ENCODE measurements at regions not wholly inside any gene's neighbourhood (a gene's known extent, or its start where the extent isn't known, plus 50 kb on each side); places are given as distances from the start of the nearest gene placed in this dataset.
"Not testable (repeated sequence)": the region's sequence is repeated elsewhere in the genome, so short reads cannot be mapped to it uniquely, and the experiment has no call there.

GRCh38 chr1:145553795-145554194 lies 54.0 kb upstream of the GPR89A start:
- H3K9me3 ChIP-seq (ENCODE audit: low read length); H3K4me3 ChIP-seq (ENCODE audit: low read depth, low read length, poor library complexity, severe bottlenecking); H3K27ac ChIP-seq (ENCODE audit: low read depth, low read length, poor library complexity, severe bottlenecking); H3F3A ChIP-seq (ENCODE audit: insufficient read depth, low read length); H3K4me2 ChIP-seq (ENCODE audit: low read length); H3K27me3 ChIP-seq (ENCODE audit: insufficient read depth, low read length); H3K4me1 ChIP-seq (ENCODE audit: insufficient read depth, low read length, severe bottlenecking); H3K9me2 ChIP-seq (ENCODE audit: low read depth, low read length); H3K36me3 ChIP-seq (ENCODE audit: insufficient read depth, low read length); H2AFZ ChIP-seq (ENCODE audit: low read length); H4K20me1 ChIP-seq (ENCODE audit: insufficient read depth, low read length); H3K79me2 ChIP-seq (ENCODE audit: insufficient read depth, low read length); H3K9ac ChIP-seq (ENCODE audit: low read length): not testable (repeated sequence)

DNA sequence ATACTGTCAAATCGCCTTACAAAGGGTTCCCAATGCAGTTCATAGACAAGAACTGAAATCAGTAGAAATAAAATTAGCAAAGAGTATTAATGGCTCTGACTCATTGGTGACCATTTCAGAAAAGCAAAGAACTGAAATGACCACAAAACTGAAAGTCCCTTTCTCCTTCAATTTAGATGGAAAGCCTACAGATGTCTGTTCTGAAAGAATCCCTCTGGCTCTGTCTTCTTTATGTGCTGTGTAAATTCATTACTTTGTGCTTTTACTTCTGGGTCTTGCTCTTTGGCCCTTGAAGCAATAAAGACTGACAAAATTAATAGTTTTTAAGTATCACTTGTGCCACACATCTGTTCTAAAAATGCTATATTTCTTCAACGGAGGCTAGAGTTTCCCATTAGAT lies 62.7 kb upstream of the GPR89A start:
- Histone ChIP-seq H3K4me2 (ENCODE audit: low read length) (no peak overlapping the region), H2AFZ (ENCODE audit: low read length) (no peak overlapping the region), H4K20me1 (ENCODE audit: insufficient read depth, low read length) (no peaks in the 10 kb centered on the region), H3K79me2 (ENCODE audit: insufficient read depth, low read length) (no peaks in the 10 kb centered on the region), H3K9me2 (ENCODE audit: low read depth, low read length) (no peaks in the 10 kb centered on the region), H3K4me1 (ENCODE audit: insufficient read depth, low read length, severe bottlenecking) (no peaks in the 10 kb centered on the region), H3K36me3 (ENCODE audit: insufficient read depth, low read length) (no peaks in the 10 kb centered on the region), H3K27ac (ENCODE audit: low read depth, low read length, poor library complexity, severe bottlenecking) (no peak overlapping the region), H3K27me3 (ENCODE audit: insufficient read depth, low read length) (no peaks in the 10 kb centered on the region), H3F3A (ENCODE audit: insufficient read depth, low read length) (no peaks in the 10 kb centered on the region), H3K4me3 (ENCODE audit: low read depth, low read length, poor library complexity, severe bottlenecking) (no peak overlapping the region), H3K9me3 (ENCODE audit: low read length) (no peaks in the 10 kb centered on the region), H3K9ac (ENCODE audit: low read length) (no peak overlapping the region)
- TF ChIP-seq, protein P1, sequence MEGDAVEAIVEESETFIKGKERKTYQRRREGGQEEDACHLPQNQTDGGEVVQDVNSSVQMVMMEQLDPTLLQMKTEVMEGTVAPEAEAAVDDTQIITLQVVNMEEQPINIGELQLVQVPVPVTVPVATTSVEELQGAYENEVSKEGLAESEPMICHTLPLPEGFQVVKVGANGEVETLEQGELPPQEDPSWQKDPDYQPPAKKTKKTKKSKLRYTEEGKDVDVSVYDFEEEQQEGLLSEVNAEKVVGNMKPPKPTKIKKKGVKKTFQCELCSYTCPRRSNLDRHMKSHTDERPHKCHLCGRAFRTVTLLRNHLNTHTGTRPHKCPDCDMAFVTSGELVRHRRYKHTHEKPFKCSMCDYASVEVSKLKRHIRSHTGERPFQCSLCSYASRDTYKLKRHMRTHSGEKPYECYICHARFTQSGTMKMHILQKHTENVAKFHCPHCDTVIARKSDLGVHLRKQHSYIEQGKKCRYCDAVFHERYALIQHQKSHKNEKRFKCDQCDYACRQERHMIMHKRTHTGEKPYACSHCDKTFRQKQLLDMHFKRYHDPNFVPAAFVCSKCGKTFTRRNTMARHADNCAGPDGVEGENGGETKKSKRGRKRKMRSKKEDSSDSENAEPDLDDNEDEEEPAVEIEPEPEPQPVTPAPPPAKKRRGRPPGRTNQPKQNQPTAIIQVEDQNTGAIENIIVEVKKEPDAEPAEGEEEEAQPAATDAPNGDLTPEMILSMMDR (IDR thresholded peaks at IDR 0.05; ENCODE audit: low read length): no peak
- TF ChIP-seq EZH2 (IDR thresholded peaks at IDR 0.05; ENCODE audit: borderline replicate concordance, low read length): no peak

DNA sequence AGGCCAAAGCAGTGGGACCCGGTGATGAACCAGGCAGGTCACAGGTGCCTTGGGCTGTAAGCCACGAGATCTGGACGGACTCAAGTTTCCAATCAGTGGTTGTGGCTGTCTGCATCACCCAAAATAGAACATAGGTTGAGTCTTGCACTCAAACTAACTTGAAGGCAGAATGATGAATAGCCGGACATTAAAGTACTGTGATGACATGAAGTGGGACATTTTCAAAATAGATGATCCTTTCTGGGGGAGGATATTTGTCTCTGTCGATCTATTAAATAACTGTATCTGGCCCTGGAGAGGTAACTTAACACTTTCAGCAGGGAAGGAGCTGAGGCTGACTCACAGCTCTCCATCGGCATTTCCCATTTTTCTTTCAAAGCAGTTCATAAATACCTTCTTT lies 66.1 kb upstream of the GPR89A start:
- H4K20me1 ChIP-seq (ENCODE audit: insufficient read depth, low read length); H3K27me3 ChIP-seq (ENCODE audit: insufficient read depth, low read length); H3K9me2 ChIP-seq (ENCODE audit: low read depth, low read length); H3K9ac ChIP-seq (ENCODE audit: low read length); H3K4me3 ChIP-seq (ENCODE audit: low read depth, low read length, poor library complexity, severe bottlenecking); H3K27ac ChIP-seq (ENCODE audit: low read depth, low read length, poor library complexity, severe bottlenecking); H3K79me2 ChIP-seq (ENCODE audit: insufficient read depth, low read length); H3K9me3 ChIP-seq (ENCODE audit: low read length); H3F3A ChIP-seq (ENCODE audit: insufficient read depth, low read length); H2AFZ ChIP-seq (ENCODE audit: low read length); H3K36me3 ChIP-seq (ENCODE audit: insufficient read depth, low read length); H3K4me1 ChIP-seq (ENCODE audit: insufficient read depth, low read length, severe bottlenecking); H3K4me2 ChIP-seq (ENCODE audit: low read length): not testable (repeated sequence)

- not testable (repeated sequence) for H3K27ac ChIP-seq (ENCODE audit: low read depth, low read length, poor library complexity, severe bottlenecking); H3K36me3 ChIP-seq (ENCODE audit: insufficient read depth, low read length); H3K9me2 ChIP-seq (ENCODE audit: low read depth, low read length); H4K20me1 ChIP-seq (ENCODE audit: insufficient read depth, low read length); H3F3A ChIP-seq (ENCODE audit: insufficient read depth, low read length); H3K9me3 ChIP-seq (ENCODE audit: low read length); H3K79me2 ChIP-seq (ENCODE audit: insufficient read depth, low read length); H3K4me3 ChIP-seq (ENCODE audit: low read depth, low read length, poor library complexity, severe bottlenecking); H3K27me3 ChIP-seq (ENCODE audit: insufficient read depth, low read length); H2AFZ ChIP-seq (ENCODE audit: low read length); H3K4me1 ChIP-seq (ENCODE audit: insufficient read depth, low read length, severe bottlenecking); H3K4me2 ChIP-seq (ENCODE audit: low read length); H3K9ac ChIP-seq (ENCODE audit: low read length)
Measured at GRCh38 chr1:145541246-145541645, 66.5 kb upstream of the GPR89A start.

DNA sequence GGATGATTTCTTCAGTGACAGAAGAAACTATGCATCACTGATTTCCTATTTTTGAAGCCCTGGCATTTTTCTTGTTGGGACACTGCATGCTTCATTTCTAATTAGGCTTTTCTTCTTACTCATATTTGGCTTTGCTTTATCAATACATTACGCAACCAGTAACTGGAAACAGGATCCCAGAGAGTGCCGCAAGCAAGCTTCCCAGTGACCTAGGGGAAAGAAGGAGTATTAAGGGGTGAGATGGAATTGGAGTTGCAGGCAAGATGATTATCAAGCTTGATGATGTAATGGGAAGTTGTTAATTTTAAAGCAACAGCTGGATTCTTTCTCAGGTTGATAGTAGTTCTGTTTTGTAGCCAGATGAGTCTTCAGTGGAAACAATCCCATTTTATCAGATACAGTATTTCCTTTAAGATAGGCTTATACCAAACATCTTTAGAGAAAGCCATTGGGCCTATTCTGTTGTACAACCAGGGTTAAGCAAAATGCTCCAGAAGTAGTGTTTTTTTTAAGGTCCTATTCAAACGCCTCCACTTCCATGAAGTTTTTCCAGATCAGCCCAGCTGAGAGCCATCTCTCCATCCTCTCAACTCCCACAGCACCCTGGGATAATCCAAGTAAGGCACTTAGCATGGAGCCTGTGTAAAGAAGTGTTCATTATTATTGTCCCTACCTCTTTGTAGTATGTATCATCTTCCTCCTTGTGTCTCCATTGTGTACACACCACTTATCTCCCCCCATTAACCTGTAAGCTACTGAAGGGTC lies 69.5 kb upstream of the GPR89A start:
- not testable (repeated sequence) for H3K4me3 ChIP-seq (ENCODE audit: low read depth, low read length, poor library complexity, severe bottlenecking); H3K9me3 ChIP-seq (ENCODE audit: low read length); H2AFZ ChIP-seq (ENCODE audit: low read length); H3K4me2 ChIP-seq (ENCODE audit: low read length); H3F3A ChIP-seq (ENCODE audit: insufficient read depth, low read length); H3K36me3 ChIP-seq (ENCODE audit: insufficient read depth, low read length); H3K9ac ChIP-seq (ENCODE audit: low read length); H3K9me2 ChIP-seq (ENCODE audit: low read depth, low read length); H3K4me1 ChIP-seq (ENCODE audit: insufficient read depth, low read length, severe bottlenecking); H3K27ac ChIP-seq (ENCODE audit: low read depth, low read length, poor library complexity, severe bottlenecking); H4K20me1 ChIP-seq (ENCODE audit: insufficient read depth, low read length); H3K79me2 ChIP-seq (ENCODE audit: insufficient read depth, low read length); H3K27me3 ChIP-seq (ENCODE audit: insufficient read depth, low read length)

- H3K27ac ChIP-seq (ENCODE audit: low read depth, low read length, poor library complexity, severe bottlenecking): not testable (repeated sequence)
Measured at GRCh38 chr1:145537003-145537402, 70.8 kb upstream of the GPR89A start.

GRCh38 chr1:145535461-145535860 lies 72.3 kb upstream of the GPR89A start:
- H3K27me3 ChIP-seq (ENCODE audit: insufficient read depth, low read length); H3K9ac ChIP-seq (ENCODE audit: low read length); H3K4me1 ChIP-seq (ENCODE audit: insufficient read depth, low read length, severe bottlenecking); H2AFZ ChIP-seq (ENCODE audit: low read length); H3K36me3 ChIP-seq (ENCODE audit: insufficient read depth, low read length); H3K79me2 ChIP-seq (ENCODE audit: insufficient read depth, low read length); H3F3A ChIP-seq (ENCODE audit: insufficient read depth, low read length); H3K4me2 ChIP-seq (ENCODE audit: low read length); H3K9me3 ChIP-seq (ENCODE audit: low read length); H3K27ac ChIP-seq (ENCODE audit: low read depth, low read length, poor library complexity, severe bottlenecking); H3K9me2 ChIP-seq (ENCODE audit: low read depth, low read length); H3K4me3 ChIP-seq (ENCODE audit: low read depth, low read length, poor library complexity, severe bottlenecking); H4K20me1 ChIP-seq (ENCODE audit: insufficient read depth, low read length): not testable (repeated sequence)

More at GRCh38 chr1:145537003-145537402, 70.8 kb upstream of the GPR89A start:
- H3K9me3 ChIP-seq (ENCODE audit: low read length); H3F3A ChIP-seq (ENCODE audit: insufficient read depth, low read length); H3K4me2 ChIP-seq (ENCODE audit: low read length); H3K9ac ChIP-seq (ENCODE audit: low read length); H3K79me2 ChIP-seq (ENCODE audit: insufficient read depth, low read length); H3K27me3 ChIP-seq (ENCODE audit: insufficient read depth, low read length); H2AFZ ChIP-seq (ENCODE audit: low read length); H4K20me1 ChIP-seq (ENCODE audit: insufficient read depth, low read length); H3K4me1 ChIP-seq (ENCODE audit: insufficient read depth, low read length, severe bottlenecking); H3K9me2 ChIP-seq (ENCODE audit: low read depth, low read length); H3K4me3 ChIP-seq (ENCODE audit: low read depth, low read length, poor library complexity, severe bottlenecking); H3K36me3 ChIP-seq (ENCODE audit: insufficient read depth, low read length): not testable (repeated sequence)

All from OCI-LY1 (cell line).